NCI-H345 treated with DMSO at 0.1 percent for 48 hours (cell line): ENCODE measurements at regions not wholly inside any gene's neighbourhood (a gene's known extent, or its start where the extent isn't known, plus 50 kb on each side); places are given as distances from the start of the nearest gene placed in this dataset.

Experiments
- DNase-seq: peaks from one replicate; lab custom pipeline; 2025; ENCODE audit not compliant: unreplicated experiment; lab: John Stamatoyannopoulos, UW

DNA sequence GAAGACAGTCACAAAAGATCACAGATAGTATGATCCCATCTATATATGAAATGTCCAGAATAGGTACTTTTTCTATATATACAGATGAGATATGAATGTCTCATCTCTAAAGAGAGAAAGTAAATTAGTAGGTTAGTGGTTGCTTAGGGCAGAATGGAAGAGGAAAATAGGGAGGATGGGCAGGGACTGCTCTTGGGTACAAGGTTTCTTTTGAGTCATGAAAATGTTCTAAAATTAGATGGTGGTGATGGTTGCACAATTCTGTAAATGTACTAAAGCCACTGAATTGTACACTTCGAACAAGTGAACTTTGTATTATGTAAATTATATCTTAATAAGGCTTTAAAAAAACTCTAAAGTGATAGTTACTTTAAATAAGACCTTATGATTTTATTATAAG lies 59.6 kb upstream of the GRAMD2B start:
- no peak for DNase-seq

DNA sequence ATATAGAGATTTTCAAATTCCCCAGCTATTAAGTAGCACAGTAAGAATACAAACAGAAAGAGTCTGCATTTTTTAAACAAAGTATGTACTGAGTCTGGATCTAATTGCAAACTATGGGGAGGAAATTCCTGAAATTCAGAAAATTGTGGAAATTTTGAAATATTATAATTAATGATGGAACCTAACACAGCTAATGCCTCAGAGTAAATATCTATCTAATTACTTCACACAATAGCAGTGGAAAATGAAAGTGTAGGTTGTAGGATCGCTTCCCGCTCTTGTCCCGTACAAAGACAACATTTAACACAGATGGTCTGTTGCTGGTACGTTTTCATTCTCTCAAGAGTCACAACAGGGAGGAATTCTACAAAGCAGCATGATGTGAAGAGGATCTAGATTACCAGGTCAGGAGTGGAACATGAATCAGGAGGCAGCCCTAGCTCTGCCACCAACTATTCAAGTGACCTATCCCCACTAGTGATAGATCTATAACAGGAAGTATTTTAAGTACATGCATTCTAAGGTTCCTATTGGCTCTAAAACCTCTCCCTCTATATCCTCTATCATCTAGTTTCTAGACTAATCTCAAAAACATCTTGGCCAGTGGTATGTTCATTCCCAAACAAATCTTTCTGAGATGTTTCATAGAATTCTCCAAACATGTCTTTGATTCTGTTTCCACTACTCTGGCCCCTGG lies 58.9 kb upstream of the GRAMD2B start:
- DNase-seq, result no peak

DNA sequence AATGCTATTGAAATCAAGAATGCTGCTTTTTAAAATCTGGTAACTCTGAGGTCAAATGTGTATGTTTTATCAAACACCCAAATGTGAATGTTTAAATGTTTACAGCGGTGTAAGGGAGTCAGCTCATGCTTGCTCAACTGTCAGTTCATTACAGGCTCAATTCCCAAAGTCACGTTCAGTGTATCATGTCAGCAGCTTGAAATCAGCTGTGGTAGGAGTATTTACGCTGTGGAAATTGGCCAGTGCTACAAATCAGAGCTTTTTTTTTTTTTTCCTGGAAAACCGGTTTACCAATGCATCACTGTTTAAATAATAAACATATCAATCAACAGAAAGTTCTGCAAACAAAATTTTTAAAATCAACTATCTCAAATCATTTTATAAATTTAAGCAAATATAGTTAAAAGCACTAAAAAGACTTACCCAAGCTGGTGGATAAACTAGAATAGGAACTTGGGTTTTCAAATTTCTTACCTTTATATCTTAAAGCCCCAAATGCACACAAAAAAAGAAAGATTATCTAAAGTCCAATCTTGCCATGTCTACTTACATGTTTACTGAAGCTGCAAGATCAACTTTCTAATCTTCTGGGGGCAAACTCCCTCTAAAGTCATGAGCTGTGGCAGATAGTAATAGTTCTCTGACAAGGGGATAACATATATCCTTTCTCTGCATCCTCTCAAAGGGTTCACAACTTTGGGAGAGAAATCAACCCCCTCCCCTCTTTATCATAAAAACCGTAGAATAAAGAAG lies 57.6 kb upstream of the GRAMD2B start:
- DNase-seq, result no peak

DNA sequence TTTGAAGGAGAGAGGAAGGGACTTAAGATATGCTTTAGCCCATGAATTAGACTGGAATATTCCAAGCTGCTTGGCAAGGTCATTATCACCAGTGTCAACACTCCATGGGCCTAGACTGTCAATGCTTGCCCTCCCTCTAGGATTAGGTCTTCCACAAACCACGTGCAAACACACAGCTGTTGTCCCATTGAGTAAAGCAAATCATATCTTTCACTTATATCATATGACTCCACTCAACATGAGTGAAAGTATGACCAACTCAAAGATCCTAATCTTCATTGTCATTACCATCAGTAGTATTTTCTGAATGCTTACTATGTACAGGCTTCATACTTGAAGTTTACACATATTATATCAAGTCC lies 57.0 kb upstream of the GRAMD2B start:
- no peak for DNase-seq

DNA sequence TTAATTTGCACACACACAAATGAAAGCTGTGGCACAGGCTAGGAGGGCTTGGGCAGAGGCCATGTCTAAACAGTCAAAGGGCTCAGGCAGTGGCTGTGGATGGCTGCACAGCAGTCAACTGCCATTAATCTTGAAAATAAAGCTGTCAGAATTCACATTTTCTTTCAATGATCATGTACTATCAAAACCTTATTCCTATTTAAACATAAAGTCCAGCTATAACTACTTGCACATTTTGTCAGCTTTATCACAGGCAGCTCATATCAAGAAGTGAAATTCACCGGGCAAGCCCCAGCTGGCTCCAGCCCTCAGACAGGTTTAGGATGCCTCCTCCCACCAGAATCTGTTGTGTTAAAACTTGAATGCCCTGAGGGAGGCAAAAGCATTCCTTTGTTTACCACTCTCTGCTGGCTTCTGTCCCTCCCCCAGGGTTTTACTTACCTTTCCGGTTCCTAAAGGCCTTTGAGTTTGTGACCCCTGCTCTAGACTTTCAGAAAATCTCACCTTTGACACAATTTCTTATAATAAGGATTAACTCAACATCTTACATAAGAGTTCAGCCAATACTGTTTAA lies 54.9 kb upstream of the GRAMD2B start:
- peak; percentile 48 for DNase-seq

DNA sequence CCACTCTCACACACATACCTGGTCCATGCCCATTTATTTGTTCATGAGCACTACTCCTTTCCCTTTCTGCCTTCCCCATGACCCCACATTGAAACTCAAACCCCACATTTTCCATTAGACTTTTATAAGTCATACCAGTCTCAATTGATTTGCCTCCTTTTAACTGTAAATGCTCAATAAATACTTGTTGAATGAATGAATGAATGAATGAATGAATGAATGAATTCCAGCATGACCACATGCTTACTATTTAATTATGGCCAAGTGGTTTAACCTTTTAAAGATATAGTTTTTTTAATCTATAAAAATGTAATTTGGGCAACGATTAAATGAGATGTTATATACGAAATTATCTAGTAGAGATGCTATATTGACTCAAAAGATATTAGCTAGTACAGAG lies 54.1 kb upstream of the GRAMD2B start:
- DNase-seq, result no peak

DNA sequence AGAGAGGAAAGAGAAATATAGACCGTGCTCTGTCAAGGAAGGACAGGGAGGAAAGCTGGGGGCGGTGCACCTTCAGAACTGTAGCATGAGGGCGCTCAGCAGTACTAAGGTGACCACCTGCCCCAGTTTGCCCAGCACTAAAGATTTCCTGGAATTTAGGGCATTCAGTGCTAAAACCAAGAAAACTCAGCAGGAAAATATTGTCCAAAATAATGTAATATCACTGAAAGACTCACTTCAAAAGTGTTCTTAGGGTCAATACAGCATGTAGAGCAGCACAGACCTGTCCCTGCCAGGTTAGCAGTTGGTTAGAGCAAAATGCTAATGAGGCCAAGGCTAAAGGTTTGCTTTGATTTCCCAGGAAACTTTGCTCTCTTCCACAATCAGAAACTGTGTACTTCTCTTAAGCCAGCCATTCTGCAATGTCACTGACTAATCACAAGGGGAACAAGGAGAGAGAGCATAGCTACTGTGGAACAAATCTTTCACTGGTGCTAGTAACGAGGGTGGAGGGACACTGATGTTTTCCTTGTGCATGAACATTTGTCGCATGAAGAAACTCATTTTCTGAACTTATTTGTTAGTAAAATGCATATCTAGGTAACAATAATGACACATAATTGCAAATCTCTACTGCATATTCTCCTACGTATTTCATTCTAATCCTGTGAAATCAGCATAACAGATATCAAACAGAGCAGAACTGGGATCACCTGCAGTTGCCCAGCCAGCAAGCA lies 53.0 kb upstream of the GRAMD2B start:
- DNase-seq, result no peak

DNA sequence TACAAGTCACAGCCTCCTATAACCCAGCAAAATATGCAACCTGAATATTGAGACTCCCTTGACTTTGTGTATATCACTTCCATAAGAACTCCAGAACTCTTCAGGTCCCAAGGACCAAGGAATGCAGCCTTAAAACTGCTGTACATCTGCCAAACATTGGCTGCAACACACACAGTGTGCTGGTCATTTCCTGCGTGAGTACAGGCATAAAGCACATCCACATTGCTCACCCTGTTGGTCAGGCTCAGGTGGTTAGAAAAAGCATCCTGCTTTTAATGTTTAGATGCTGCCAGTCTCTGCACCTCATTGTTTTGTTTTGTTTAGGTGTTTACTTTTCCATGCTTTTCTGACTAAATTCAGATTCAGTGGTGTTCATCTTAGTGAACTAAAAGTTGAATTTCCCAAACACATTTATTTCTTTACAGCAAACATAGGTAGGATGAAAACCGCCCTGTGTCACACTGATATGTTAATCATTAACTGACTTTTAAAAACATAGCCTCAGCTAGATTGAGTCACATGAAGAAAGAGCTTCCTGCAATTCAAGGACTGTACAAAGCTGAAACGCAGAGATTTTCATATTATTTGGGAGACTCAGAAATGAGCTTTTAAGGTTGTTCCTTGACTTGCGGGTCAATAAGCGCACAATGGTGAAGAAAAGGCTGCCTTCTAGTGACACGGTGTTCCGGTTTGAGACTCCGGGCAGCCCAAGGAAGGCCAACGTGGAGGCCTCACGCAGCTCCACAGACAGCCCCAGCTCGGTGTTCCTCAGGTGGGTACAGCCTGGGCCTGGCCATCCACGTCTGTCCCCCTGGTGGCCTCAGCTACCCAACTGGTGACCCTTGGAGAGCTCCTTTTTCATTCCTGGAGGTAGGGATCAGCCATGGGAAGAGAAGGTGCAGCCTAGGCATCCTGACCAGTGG lies 52.2 kb upstream of the GRAMD2B start:
- no peak for DNase-seq

DNA sequence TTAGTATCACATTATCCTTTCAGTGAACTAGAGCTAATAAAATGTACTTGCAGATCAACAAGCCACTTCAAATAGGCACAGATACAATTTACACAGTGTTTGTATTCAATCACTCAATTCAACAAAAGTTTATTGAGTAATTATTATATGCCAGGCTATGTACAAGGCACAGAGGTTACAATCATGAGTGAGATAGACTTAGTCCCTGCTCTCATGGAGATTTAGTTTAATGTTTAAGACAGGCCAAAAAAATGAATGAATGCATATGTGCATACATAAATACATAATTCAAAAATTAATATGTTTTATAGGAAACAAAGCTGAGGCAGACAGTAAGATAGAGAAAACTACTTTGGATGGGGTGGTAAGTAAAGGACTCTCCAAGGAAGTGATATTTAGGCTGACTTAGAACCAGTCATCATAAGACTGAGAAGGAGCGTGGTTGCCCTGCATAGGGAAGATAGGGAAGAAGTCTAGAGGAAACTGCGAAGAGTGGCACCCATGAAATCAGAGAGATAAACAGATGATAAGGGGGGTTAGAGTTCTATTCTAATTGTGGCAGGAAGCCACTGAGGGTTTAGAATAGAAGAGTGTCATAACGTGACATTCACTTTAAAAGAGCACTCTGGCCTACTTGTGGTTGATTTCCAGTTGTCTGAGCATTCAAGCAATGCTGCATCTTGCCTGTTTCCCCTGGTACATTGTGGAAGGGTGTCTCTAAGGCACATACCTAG lies 49.7 kb upstream of the GRAMD2B start:
- DNase-seq, result no peak
